SK-N-SH treated with all-trans-retinoic acid at 6 μM for 48 hours (cell line): ENCODE measurements at regions not wholly inside any gene's neighbourhood (a gene's known extent, or its start where the extent isn't known, plus 50 kb on each side); places are given as distances from the start of the nearest gene placed in this dataset.

Source experiments
- ARNTL ChIP-seq: fragments of 450-650 bp; formaldehyde crosslinking; IDR thresholded peaks from 2 replicates; pipeline ENCODE4 v1.5.0; 2020; ENCODE audit warnings: low read depth, mild to moderate bottlenecking, moderate library complexity, borderline replicate concordance
- BACH2 ChIP-seq: fragments of 250-450 bp; sonication (Bioruptor Pico); IDR thresholded peaks from 2 replicates; pipeline ENCODE4 v1.9.0; 2021; ENCODE audit warnings: mild to moderate bottlenecking, borderline replicate concordance
- CSDC2 ChIP-seq: fragments of 250-450 bp; sonication (Bioruptor Pico); IDR thresholded peaks from 2 replicates; pipeline ENCODE4 v1.5.0; 2020; ENCODE audit warnings: mild to moderate bottlenecking, moderate library complexity
- OSR1 ChIP-seq: fragments of 250-450 bp; sonication (Bioruptor Pico); IDR thresholded peaks from 2 replicates; pipeline ENCODE4 v1.8.0; 2022; ENCODE audit warnings: moderate library complexity, mild to moderate bottlenecking, inconsistent platforms
- PPARA ChIP-seq: fragments of 250-450 bp; sonication (Bioruptor Pico); IDR thresholded peaks from 2 replicates; pipeline ENCODE4 v1.5.0; 2020; ENCODE audit warnings: mild to moderate bottlenecking, borderline replicate concordance
- RARB ChIP-seq: fragments of 250-450 bp; sonication (Bioruptor Pico); IDR thresholded peaks from 2 replicates; pipeline ENCODE4 v1.8.0; 2021; ENCODE audit warnings: mild to moderate bottlenecking, moderate library complexity
- TCF4 ChIP-seq: fragments of 250-450 bp; sonication (Bioruptor Pico); IDR thresholded peaks from 2 replicates; pipeline ENCODE4 v1.8.0; 2021; ENCODE audit warnings: mild to moderate bottlenecking, moderate library complexity, borderline replicate concordance
- TOX ChIP-seq: fragments of 250-450 bp; sonication (Bioruptor Pico); IDR thresholded peaks from 2 replicates; pipeline ENCODE4 v1.8.0; 2021; ENCODE audit warnings: mild to moderate bottlenecking, moderate library complexity, borderline replicate concordance
- ZNF565 ChIP-seq: fragments of 450-650 bp; formaldehyde crosslinking; conservative IDR thresholded peaks from 2 replicates; pipeline ENCODE4 v1.5.0; 2020; ENCODE audit warnings: low read depth, mild to moderate bottlenecking, moderate library complexity
- TF ChIP-seq, protein P1 (sequence below): fragments of 250-450 bp; sonication (Bioruptor Pico); IDR thresholded peaks from 2 replicates; pipeline ENCODE4 v1.8.0; 2020; ENCODE audit warnings: mild to moderate bottlenecking, moderate library complexity, borderline replicate concordance
- TF ChIP-seq, protein P2 (sequence below): fragments of 250-450 bp; sonication (Bioruptor Pico); IDR thresholded peaks from 2 replicates; pipeline ENCODE4 v1.5.1; 2020; ENCODE audit warnings: low read depth, mild to moderate bottlenecking, moderate library complexity

DNA sequence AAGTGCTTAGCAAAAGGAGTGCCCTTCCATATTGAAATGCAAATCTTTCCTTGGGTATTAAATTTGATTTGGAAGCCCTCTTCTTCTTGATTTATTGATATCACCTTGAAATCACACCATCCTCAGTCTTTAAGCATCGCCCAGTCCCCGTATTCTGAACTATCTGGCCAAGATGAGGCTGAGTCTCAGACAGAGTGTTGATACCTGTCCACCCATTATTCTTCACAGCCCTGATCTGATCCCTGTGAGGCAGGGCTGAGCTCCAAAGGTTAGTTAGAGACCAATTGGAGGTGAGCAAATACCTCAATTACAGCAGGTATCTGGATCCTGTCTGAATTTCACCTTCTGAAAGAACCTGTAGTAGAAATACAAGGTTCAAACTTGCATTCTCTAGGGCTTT is 326.3 kb downstream of the FAT3 start:
- TF ChIP-seq, protein P1, sequence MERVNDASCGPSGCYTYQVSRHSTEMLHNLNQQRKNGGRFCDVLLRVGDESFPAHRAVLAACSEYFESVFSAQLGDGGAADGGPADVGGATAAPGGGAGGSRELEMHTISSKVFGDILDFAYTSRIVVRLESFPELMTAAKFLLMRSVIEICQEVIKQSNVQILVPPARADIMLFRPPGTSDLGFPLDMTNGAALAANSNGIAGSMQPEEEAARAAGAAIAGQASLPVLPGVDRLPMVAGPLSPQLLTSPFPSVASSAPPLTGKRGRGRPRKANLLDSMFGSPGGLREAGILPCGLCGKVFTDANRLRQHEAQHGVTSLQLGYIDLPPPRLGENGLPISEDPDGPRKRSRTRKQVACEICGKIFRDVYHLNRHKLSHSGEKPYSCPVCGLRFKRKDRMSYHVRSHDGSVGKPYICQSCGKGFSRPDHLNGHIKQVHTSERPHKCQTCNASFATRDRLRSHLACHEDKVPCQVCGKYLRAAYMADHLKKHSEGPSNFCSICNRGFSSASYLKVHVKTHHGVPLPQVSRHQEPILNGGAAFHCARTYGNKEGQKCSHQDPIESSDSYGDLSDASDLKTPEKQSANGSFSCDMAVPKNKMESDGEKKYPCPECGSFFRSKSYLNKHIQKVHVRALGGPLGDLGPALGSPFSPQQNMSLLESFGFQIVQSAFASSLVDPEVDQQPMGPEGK (CRISPR knock-in tag) = no peak
- TF ChIP-seq ARNTL (CRISPR knock-in tag) (no peak), BACH2 (CRISPR knock-in tag) (no peak), CSDC2 (CRISPR knock-in tag) (no peak), PPARA (CRISPR knock-in tag) (no peak), TCF4 (no peak), ZNF565 (CRISPR knock-in tag) (no peak), OSR1 (CRISPR knock-in tag) (no peak), RARB (CRISPR knock-in tag) (no peak), TOX (CRISPR knock-in tag) (no peak)
- TF ChIP-seq, protein P2, sequence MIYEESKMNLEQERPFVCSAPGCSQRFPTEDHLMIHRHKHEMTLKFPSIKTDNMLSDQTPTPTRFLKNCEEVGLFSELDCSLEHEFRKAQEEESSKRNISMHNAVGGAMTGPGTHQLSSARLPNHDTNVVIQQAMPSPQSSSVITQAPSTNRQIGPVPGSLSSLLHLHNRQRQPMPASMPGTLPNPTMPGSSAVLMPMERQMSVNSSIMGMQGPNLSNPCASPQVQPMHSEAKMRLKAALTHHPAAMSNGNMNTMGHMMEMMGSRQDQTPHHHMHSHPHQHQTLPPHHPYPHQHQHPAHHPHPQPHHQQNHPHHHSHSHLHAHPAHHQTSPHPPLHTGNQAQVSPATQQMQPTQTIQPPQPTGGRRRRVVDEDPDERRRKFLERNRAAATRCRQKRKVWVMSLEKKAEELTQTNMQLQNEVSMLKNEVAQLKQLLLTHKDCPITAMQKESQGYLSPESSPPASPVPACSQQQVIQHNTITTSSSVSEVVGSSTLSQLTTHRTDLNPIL (CRISPR knock-in tag) = no peak
